ENCODE measurements at regions not wholly inside any gene's neighbourhood (a gene's known extent, or its start where the extent isn't known, plus 50 kb on each side); places are given as distances from the start of the nearest gene placed in this dataset.

GRCh38 chr6:120228297-120228696, 878.7 kb upstream of the MAN1A1 start:
- DNase-seq (ENCODE audit: low spot score) = no peak

- DNase-seq (ENCODE audit: low spot score) = no peak
Measured at GRCh38 chr6:120219339-120219738, 869.8 kb upstream of the MAN1A1 start.

GRCh38 chr6:120214088-120214499, 864.5 kb upstream of the MAN1A1 start:
- DNase-seq (ENCODE audit: low spot score) = no peak

GRCh38 chr6:120211955-120212792, 862.6 kb upstream of the MAN1A1 start:
- DNase-seq (ENCODE audit: low spot score) = peak; percentile 18

GRCh38 chr6:120202878-120203277, 853.3 kb upstream of the MAN1A1 start:
- DNase-seq (ENCODE audit: low spot score) = no peak

- DNase-seq (ENCODE audit: low spot score) = no peak
Measured at GRCh38 chr6:120200853-120201252, 851.3 kb upstream of the MAN1A1 start.

GRCh38 chr6:120198033-120198432, 848.5 kb upstream of the MAN1A1 start:
- DNase-seq (ENCODE audit: low spot score) = no peak

GRCh38 chr6:120186080-120186479, 836.5 kb upstream of the MAN1A1 start:
- no peak for DNase-seq (ENCODE audit: low spot score)

- no peak for DNase-seq (ENCODE audit: low spot score)
Measured at GRCh38 chr6:120173250-120173649, 823.7 kb upstream of the MAN1A1 start.

- no peak for DNase-seq (ENCODE audit: low spot score)
Measured at GRCh38 chr6:120164531-120164930, 815.0 kb upstream of the MAN1A1 start.

GRCh38 chr6:120157873-120158272, 808.3 kb upstream of the MAN1A1 start:
- no peak for DNase-seq (ENCODE audit: low spot score)

- no peak for DNase-seq (ENCODE audit: low spot score)
Measured at GRCh38 chr6:120147071-120147871, 797.7 kb upstream of the MAN1A1 start.

- no peak for DNase-seq (ENCODE audit: low spot score)
Measured at GRCh38 chr6:120141601-120142000, 792.0 kb upstream of the MAN1A1 start.

- DNase-seq (ENCODE audit: low spot score) = no peak
Measured at GRCh38 chr6:120137492-120137891, 787.9 kb upstream of the MAN1A1 start.

GRCh38 chr6:120129228-120129627, 779.7 kb upstream of the MAN1A1 start:
- no peak for DNase-seq (ENCODE audit: low spot score)

- no peak for DNase-seq (ENCODE audit: low spot score)
Measured at GRCh38 chr6:120122401-120122800, 772.8 kb upstream of the MAN1A1 start.

- no peak for DNase-seq (ENCODE audit: low spot score)
Measured at GRCh38 chr6:120116343-120116742, 766.8 kb upstream of the MAN1A1 start.

GRCh38 chr6:120112980-120113379, 763.4 kb upstream of the MAN1A1 start:
- no peak for DNase-seq (ENCODE audit: low spot score)

- DNase-seq (ENCODE audit: low spot score) = no peak
Measured at GRCh38 chr6:120111001-120111400, 761.4 kb upstream of the MAN1A1 start.

- DNase-seq (ENCODE audit: low spot score) = no peak
Measured at GRCh38 chr6:120108061-120108795, 758.7 kb upstream of the MAN1A1 start.

- DNase-seq (ENCODE audit: low spot score) = no peak
Measured at GRCh38 chr6:120103618-120104017, 754.1 kb upstream of the MAN1A1 start.

- no peak for DNase-seq (ENCODE audit: low spot score)
Measured at GRCh38 chr6:120096696-120097260, 747.2 kb upstream of the MAN1A1 start.
